ENCODE measurements at regions not wholly inside any gene's neighbourhood (a gene's known extent, or its start where the extent isn't known, plus 50 kb on each side); places are given as distances from the start of the nearest gene placed in this dataset.

DNA sequence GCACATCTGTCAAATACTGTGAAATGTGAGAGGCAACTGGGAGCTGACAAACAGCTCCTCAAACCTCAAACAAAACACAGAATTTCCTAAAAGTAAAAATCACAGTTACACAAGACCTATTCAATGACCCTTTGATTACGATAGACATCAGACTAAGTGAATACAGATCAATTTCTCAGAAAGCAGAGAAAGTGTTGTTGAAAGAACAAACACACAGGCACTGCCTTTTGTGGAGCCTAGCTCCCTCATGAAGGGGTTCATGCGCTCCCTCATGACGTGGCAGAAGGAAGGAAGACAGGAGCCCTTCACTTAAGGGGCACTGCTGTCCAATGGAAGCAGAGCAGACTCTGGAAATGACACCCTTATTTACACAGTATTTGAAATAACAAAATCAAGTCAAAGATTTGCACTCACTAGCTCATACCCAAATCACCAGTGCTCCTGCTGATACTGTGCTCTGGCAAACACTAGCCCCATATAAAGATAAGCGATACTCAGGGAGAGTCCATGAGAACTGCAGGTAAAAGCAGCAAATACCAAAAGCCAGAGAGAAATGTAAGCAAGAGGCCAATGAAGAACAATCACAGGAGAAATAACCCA, 144.9 kb downstream of the KLF12 start:
- TF ChIP-seq POLR2A (IDR thresholded peaks at IDR 0.05), result no peak
- TF ChIP-seq, protein P1, sequence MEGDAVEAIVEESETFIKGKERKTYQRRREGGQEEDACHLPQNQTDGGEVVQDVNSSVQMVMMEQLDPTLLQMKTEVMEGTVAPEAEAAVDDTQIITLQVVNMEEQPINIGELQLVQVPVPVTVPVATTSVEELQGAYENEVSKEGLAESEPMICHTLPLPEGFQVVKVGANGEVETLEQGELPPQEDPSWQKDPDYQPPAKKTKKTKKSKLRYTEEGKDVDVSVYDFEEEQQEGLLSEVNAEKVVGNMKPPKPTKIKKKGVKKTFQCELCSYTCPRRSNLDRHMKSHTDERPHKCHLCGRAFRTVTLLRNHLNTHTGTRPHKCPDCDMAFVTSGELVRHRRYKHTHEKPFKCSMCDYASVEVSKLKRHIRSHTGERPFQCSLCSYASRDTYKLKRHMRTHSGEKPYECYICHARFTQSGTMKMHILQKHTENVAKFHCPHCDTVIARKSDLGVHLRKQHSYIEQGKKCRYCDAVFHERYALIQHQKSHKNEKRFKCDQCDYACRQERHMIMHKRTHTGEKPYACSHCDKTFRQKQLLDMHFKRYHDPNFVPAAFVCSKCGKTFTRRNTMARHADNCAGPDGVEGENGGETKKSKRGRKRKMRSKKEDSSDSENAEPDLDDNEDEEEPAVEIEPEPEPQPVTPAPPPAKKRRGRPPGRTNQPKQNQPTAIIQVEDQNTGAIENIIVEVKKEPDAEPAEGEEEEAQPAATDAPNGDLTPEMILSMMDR (IDR thresholded peaks at IDR 0.05), result no peak

Data from body of pancreas (tissue), 4 donors.